ENCODE measurements at regions not wholly inside any gene's neighbourhood (a gene's known extent, or its start where the extent isn't known, plus 50 kb on each side); places are given as distances from the start of the nearest gene placed in this dataset.

- DNase-seq (ENCODE audit: low spot score): no peak
These were observed 58.6 kb upstream of the NTPCR start for GRCh38 chr1:232891656-232892317.

- no peak for DNase-seq (ENCODE audit: low spot score)
These were observed 56.7 kb upstream of the NTPCR start for GRCh38 chr1:232893481-232894313.

GRCh38 chr1:232894436-232894835 lies 56.0 kb upstream of the NTPCR start:
- no peak for DNase-seq (ENCODE audit: low spot score)

GRCh38 chr1:232897949-232898465 lies 52.4 kb upstream of the NTPCR start:
- no peak for DNase-seq (ENCODE audit: low spot score)

GRCh38 chr1:232899268-232899667 lies 51.1 kb upstream of the NTPCR start:
- no peak for DNase-seq (ENCODE audit: low spot score)

GRCh38 chr1:232899839-232900238 lies 50.6 kb upstream of the NTPCR start:
- no peak for DNase-seq (ENCODE audit: low spot score)
